HUDEP-2 (cell line): ENCODE measurements at regions not wholly inside any gene's neighbourhood (a gene's known extent, or its start where the extent isn't known, plus 50 kb on each side); places are given as distances from the start of the nearest gene placed in this dataset.
A peak's percentile ranks its signal among the peaks of the same experiment; 100 is the strongest.
"Not testable (repeated sequence)": the region's sequence is repeated elsewhere in the genome, so short reads cannot be mapped to it uniquely, and the experiment has no call there.

Experiments
- DNase-seq, 76 experiments: peaks; one replicate each; lab custom pipeline; 2025; ENCODE audit not compliant: unreplicated experiment in 76 of 76; lab: John Stamatoyannopoulos, UW

GRCh38 chr3:34102288-34102687 is 303.9 kb downstream of the PDCD6IP start:
- DNase-seq, result no peak

- DNase-seq, result no peak
These were observed 307.9 kb downstream of the PDCD6IP start for GRCh38 chr3:34106379-34106778.

GRCh38 chr3:34106879-34107278 is 308.4 kb downstream of the PDCD6IP start:
- peak in 22 of 76 experiments; percentile 0 to 38 (median 10) for DNase-seq

- DNase-seq, result no peak
These were observed 309.2 kb downstream of the PDCD6IP start for GRCh38 chr3:34107669-34108068.

GRCh38 chr3:34109021-34109420 is 310.6 kb downstream of the PDCD6IP start:
- DNase-seq, result no peak

- no peak for DNase-seq
These were observed 311.4 kb downstream of the PDCD6IP start for GRCh38 chr3:34109846-34110245.

- DNase-seq, result no peak
These were observed 312.9 kb downstream of the PDCD6IP start for GRCh38 chr3:34111361-34111760.

- DNase-seq, result not testable (repeated sequence)
These were observed 313.8 kb downstream of the PDCD6IP start for GRCh38 chr3:34112261-34112660.

GRCh38 chr3:34131091-34131490 is 332.7 kb downstream of the PDCD6IP start:
- DNase-seq, result no peak

- no peak for DNase-seq
These were observed 333.8 kb downstream of the PDCD6IP start for GRCh38 chr3:34132069-34132692.

- DNase-seq, result no peak
These were observed 341.1 kb downstream of the PDCD6IP start for GRCh38 chr3:34139566-34139965.

GRCh38 chr3:34140616-34141015 is 342.2 kb downstream of the PDCD6IP start:
- no peak for DNase-seq

GRCh38 chr3:34141841-34142337 is 343.5 kb downstream of the PDCD6IP start:
- no peak for DNase-seq

- no peak for DNase-seq
These were observed 347.4 kb downstream of the PDCD6IP start for GRCh38 chr3:34145796-34146195.

GRCh38 chr3:34146596-34146995 is 348.2 kb downstream of the PDCD6IP start:
- DNase-seq, result no peak

- no peak for DNase-seq
These were observed 352.6 kb downstream of the PDCD6IP start for GRCh38 chr3:34150992-34151391.

- DNase-seq, result no peak
These were observed 354.2 kb downstream of the PDCD6IP start for GRCh38 chr3:34152656-34153055.

- no peak for DNase-seq
These were observed 356.7 kb downstream of the PDCD6IP start for GRCh38 chr3:34155108-34155507.

- DNase-seq, result no peak
These were observed 357.2 kb downstream of the PDCD6IP start for GRCh38 chr3:34155666-34156065.

- DNase-seq, result no peak
These were observed 359.1 kb downstream of the PDCD6IP start for GRCh38 chr3:34157491-34157890.

- DNase-seq, result no peak
These were observed 361.4 kb downstream of the PDCD6IP start for GRCh38 chr3:34159613-34160420.

GRCh38 chr3:34169636-34170035 is 371.2 kb downstream of the PDCD6IP start:
- not testable (repeated sequence) for DNase-seq
